NOMO-1 treated with dmso at 0.1 percent for 144 hours (cell line): ENCODE measurements at regions not wholly inside any gene's neighbourhood (a gene's known extent, or its start where the extent isn't known, plus 50 kb on each side); places are given as distances from the start of the nearest gene placed in this dataset.

ENCODE experiments used
- DNase-seq: peaks from one replicate; lab custom pipeline; 2025; ENCODE audit not compliant: unreplicated experiment; lab: John Stamatoyannopoulos, UW

GRCh38 chr1:186620566-186621350 is 59.5 kb downstream of the PTGS2 start:
- peak; percentile 47 for DNase-seq

- DNase-seq: peak; percentile 84
Measured at GRCh38 chr1:186618401-186619170, 61.6 kb downstream of the PTGS2 start.

- DNase-seq: no peak
Measured at GRCh38 chr1:186617926-186618325, 62.3 kb downstream of the PTGS2 start.

GRCh38 chr1:186616511-186616910 is 63.7 kb downstream of the PTGS2 start:
- DNase-seq: no peak

GRCh38 chr1:186615332-186615731 is 64.9 kb downstream of the PTGS2 start:
- no peak for DNase-seq

GRCh38 chr1:186611156-186611555 is 69.1 kb downstream of the PTGS2 start:
- DNase-seq: no peak

- DNase-seq: no peak
Measured at GRCh38 chr1:186609183-186609582, 71.0 kb downstream of the PTGS2 start.

- peak; percentile 59 for DNase-seq
Measured at GRCh38 chr1:186605762-186606350, 74.4 kb downstream of the PTGS2 start.

GRCh38 chr1:186595969-186596368 is 84.3 kb downstream of the PTGS2 start:
- DNase-seq: no peak

- no peak for DNase-seq
Measured at GRCh38 chr1:186578325-186579016, 101.8 kb downstream of the PTGS2 start.

GRCh38 chr1:186577633-186578032 is 102.6 kb downstream of the PTGS2 start:
- no peak for DNase-seq

GRCh38 chr1:186577216-186577615 is 103.0 kb downstream of the PTGS2 start:
- DNase-seq: no peak

- DNase-seq: peak; percentile 61
Measured at GRCh38 chr1:186575348-186575747, 104.9 kb downstream of the PTGS2 start.

- no peak for DNase-seq
Measured at GRCh38 chr1:186574926-186575325, 105.3 kb downstream of the PTGS2 start.

- no peak for DNase-seq
Measured at GRCh38 chr1:186572509-186572908, 107.7 kb downstream of the PTGS2 start.

GRCh38 chr1:186571771-186572170 is 108.5 kb downstream of the PTGS2 start:
- no peak for DNase-seq

- DNase-seq: no peak
Measured at GRCh38 chr1:186569856-186570255, 108.9 kb upstream of the PDC start.

GRCh38 chr1:186568221-186568620 is 107.3 kb upstream of the PDC start:
- no peak for DNase-seq

- no peak for DNase-seq
Measured at GRCh38 chr1:186566140-186566855, 105.4 kb upstream of the PDC start.

GRCh38 chr1:186564582-186564981 is 103.7 kb upstream of the PDC start:
- no peak for DNase-seq
